ENCODE measurements at regions not wholly inside any gene's neighbourhood (a gene's known extent, or its start where the extent isn't known, plus 50 kb on each side); places are given as distances from the start of the nearest gene placed in this dataset.

GRCh38 chr5:2594701-2595100, 156.8 kb downstream of the IRX2 start:
- no peak overlapping the region for H3K14ac ChIP-seq (ENCODE audit: insufficient read length)
- CTCF ChIA-PET (ENCODE audit: partially characterized antibody) = no interaction called here
- no peak overlapping the region for H3K4me3 ChIP-seq (ENCODE audit: extremely low read depth in 1 of 4, insufficient read depth in 2 of 4, low read depth in 3 of 4, low read length in 4 of 4)
- H3K18ac ChIP-seq (ENCODE audit: extremely low read depth, low read length) = no peak overlapping the region
- TF ChIP-seq POLR2A (IDR thresholded peaks at IDR 0.05; ENCODE audit: control extremely low read depth in 1 of 2, low read depth in 2 of 2, low read length in 2 of 2) (no peak), CEBPB (IDR thresholded peaks at IDR 0.05; ENCODE audit: low read depth, low read length) (no peak), ATF2 (IDR thresholded peaks at IDR 0.05; ENCODE audit: low read length) (no peak), CBX8 (IDR thresholded peaks at IDR 0.05; ENCODE audit: borderline replicate concordance, low read depth, low read length) (no peak), BCL11A (IDR thresholded peaks at IDR 0.05; ENCODE audit: low read depth in 2 of 2, low read length in 2 of 2) (no peak), SIN3A (conservative IDR thresholded peaks at IDR 0.05 in 1 of 2, IDR thresholded peaks at IDR 0.05 in 1 of 2; ENCODE audit: low read depth in 1 of 2, low read length in 2 of 2) (no peak), TEAD4 (IDR thresholded peaks at IDR 0.05; ENCODE audit: low read depth, low read length) (no peak), ZNF274 (IDR thresholded peaks at IDR 0.05; ENCODE audit: borderline replicate concordance, extremely low read depth, low read length) (no peak), KDM4A (IDR thresholded peaks at IDR 0.05; ENCODE audit: low read depth, low read length, severe bottlenecking) (no peak), CTBP2 (IDR thresholded peaks at IDR 0.05; ENCODE audit: borderline replicate concordance, insufficient read depth, insufficient read length, low read length) (no peak)
- no peaks in the 10 kb centered on the region; a peak in 1 of 7 replicates for H3K4me1 ChIP-seq (replicated peaks in 1 of 4; ENCODE audit: control insufficient read depth in 3 of 4, insufficient read depth in 4 of 4, low read length in 3 of 4)
- H2BK20ac ChIP-seq (ENCODE audit: low read length) = no peak overlapping the region
- H3K9ac ChIP-seq (replicated peaks in 1 of 4; ENCODE audit: extremely low read depth in 1 of 4, low read depth in 3 of 4, low read length in 3 of 4) = no peak overlapping the region
- no peak overlapping the region for H2AFZ ChIP-seq (ENCODE audit: low read length)
- H3K23me2 ChIP-seq (ENCODE audit: low read depth, low read length) = peaks cover 6% of the 10 kb centered on the region; the same call in 1 of the 2 replicates
- H2BK15ac ChIP-seq (ENCODE audit: low read length) = no peak overlapping the region
- no peak for FAIRE-seq
- no peaks in the 10 kb centered on the region for H3K79me1 ChIP-seq (ENCODE audit: low read depth, low read length)
- H4K20me1 ChIP-seq (replicated peaks in 1 of 2; ENCODE audit: control insufficient read depth in 1 of 2, insufficient read depth in 2 of 2, low read length in 2 of 2) = no peaks in the 10 kb centered on the region
- no peak overlapping the region for H2BK12ac ChIP-seq (ENCODE audit: low read depth, low read length)
- no peaks in the 10 kb centered on the region for H3K79me2 ChIP-seq (ENCODE audit: control insufficient read depth in 1 of 2, insufficient read depth in 2 of 2, low read length in 2 of 2)
- H3K56ac ChIP-seq (replicated peaks; ENCODE audit: insufficient read length, low read depth, low read length) = no peak overlapping the region
- H2BK120ac ChIP-seq (replicated peaks; ENCODE audit: low read depth, low read length) = no peak overlapping the region
- no peak overlapping the region for H4K5ac ChIP-seq (ENCODE audit: insufficient read length, low read depth, low read length)
- DNase-seq (ENCODE audit: low read depth in 1 of 2, low spot score in 2 of 2) = no peak
- H3K27me3 ChIP-seq (replicated peaks in 1 of 4; ENCODE audit: control insufficient read depth in 3 of 4, extremely low read depth in 1 of 4, insufficient read depth in 3 of 4, low read length in 3 of 4) = no peaks in the 10 kb centered on the region
- H3K27ac ChIP-seq (ENCODE audit: low read depth, low read length) = no peak overlapping the region
- POLR2A ChIA-PET (ENCODE audit: partially characterized antibody) = no interaction called here
- H2AK5ac ChIP-seq (ENCODE audit: low read depth, low read length) = no peak overlapping the region
- no peak overlapping the region for H4K91ac ChIP-seq (replicated peaks; ENCODE audit: insufficient read length, low read length)
- no peak overlapping the region for H4K8ac ChIP-seq (ENCODE audit: extremely low read depth, insufficient read depth, low read length)
- H3K4ac ChIP-seq (replicated peaks; ENCODE audit: insufficient read length, low read depth, low read length) = no peak overlapping the region
- no peaks in the 10 kb centered on the region for H3K9me3 ChIP-seq (ENCODE audit: insufficient read depth in 2 of 2, low read depth in 1 of 2, low read length in 1 of 2)
- no peaks in the 10 kb centered on the region; a peak in 1 of 8 replicates for H3K36me3 ChIP-seq (ENCODE audit: control insufficient read depth in 2 of 4, insufficient read depth in 4 of 4, low read length in 3 of 4)
- H3K4me2 ChIP-seq (ENCODE audit: insufficient read depth in 1 of 2, low read depth in 2 of 2, low read length in 2 of 2) = no peak overlapping the region
- H2BK5ac ChIP-seq (ENCODE audit: low read depth, low read length) = no peak overlapping the region
- 76% methylated on average over 1 of the region's 1 CpG; no CpG with 5 or more reads in 1 of the 2 experiments for WGBS, 2 experiments (ENCODE audit: extremely low coverage in 1 of 2, insufficient coverage in 1 of 2, insufficient read length in 1 of 2, insufficient replicate concordance in 2 of 2, low coverage in 1 of 2, low lambda C conversion rate in 2 of 2, missing lambda C conversion rate in 1 of 2)
- H3K23ac ChIP-seq (ENCODE audit: insufficient read length) = peak overlapping the region; percentile 34

All from H1 (cell line).